ENCODE measurements at regions not wholly inside any gene's neighbourhood (a gene's known extent, or its start where the extent isn't known, plus 50 kb on each side); places are given as distances from the start of the nearest gene placed in this dataset.

- no peak for TF ChIP-seq TAF1 (IDR thresholded peaks at IDR 0.05; ENCODE audit: borderline replicate concordance, insufficient read depth, low read length)
- TF ChIP-seq SIN3A (IDR thresholded peaks at IDR 0.05; ENCODE audit: borderline replicate concordance, insufficient read depth, low read length), result no peak
These were observed 1460.0 kb upstream of the CDH8 start for GRCh38 chr16:63496282-63496681.

- no peak for TF ChIP-seq REST (IDR thresholded peaks at IDR 0.05; ENCODE audit: insufficient read depth in 1 of 2, low read depth in 2 of 2, low read length in 2 of 2)
- no peak for TF ChIP-seq POLR2AphosphoS5 (IDR thresholded peaks at IDR 0.05; ENCODE audit: low read depth, low read length)
- TF ChIP-seq FOXP2 (optimal IDR thresholded peaks at IDR 0.05; ENCODE audit: borderline replicate concordance, extremely low read depth, extremely low read length, insufficient read depth), result no peak
- TF ChIP-seq SIN3A (IDR thresholded peaks at IDR 0.05; ENCODE audit: borderline replicate concordance, insufficient read depth, low read length), result no peak
- no peak for TF ChIP-seq TAF1 (IDR thresholded peaks at IDR 0.05; ENCODE audit: borderline replicate concordance, insufficient read depth, low read length)
These were observed 1452.7 kb upstream of the CDH8 start for GRCh38 chr16:63488955-63489354.

GRCh38 chr16:63481060-63481459, 1444.8 kb upstream of the CDH8 start:
- TF ChIP-seq REST (IDR thresholded peaks at IDR 0.05; ENCODE audit: insufficient read depth in 1 of 2, low read depth in 2 of 2, low read length in 2 of 2) (no peak), FOXP2 (optimal IDR thresholded peaks at IDR 0.05; ENCODE audit: borderline replicate concordance, extremely low read depth, extremely low read length, insufficient read depth) (no peak), TAF1 (IDR thresholded peaks at IDR 0.05; ENCODE audit: borderline replicate concordance, insufficient read depth, low read length) (no peak), POLR2AphosphoS5 (IDR thresholded peaks at IDR 0.05; ENCODE audit: low read depth, low read length) (no peak), SIN3A (IDR thresholded peaks at IDR 0.05; ENCODE audit: borderline replicate concordance, insufficient read depth, low read length) (no peak)

- TF ChIP-seq FOXP2 (optimal IDR thresholded peaks at IDR 0.05; ENCODE audit: borderline replicate concordance, extremely low read depth, extremely low read length, insufficient read depth), result no peak
- TF ChIP-seq POLR2AphosphoS5 (IDR thresholded peaks at IDR 0.05; ENCODE audit: low read depth, low read length), result no peak
- TF ChIP-seq REST (IDR thresholded peaks at IDR 0.05; ENCODE audit: insufficient read depth in 1 of 2, low read depth in 2 of 2, low read length in 2 of 2), result no peak
These were observed 1437.5 kb upstream of the CDH8 start for GRCh38 chr16:63473725-63474124.

- TF ChIP-seq REST (IDR thresholded peaks at IDR 0.05; ENCODE audit: insufficient read depth in 1 of 2, low read depth in 2 of 2, low read length in 2 of 2), result no peak
- no peak for TF ChIP-seq FOXP2 (optimal IDR thresholded peaks at IDR 0.05; ENCODE audit: borderline replicate concordance, extremely low read depth, extremely low read length, insufficient read depth)
- TF ChIP-seq POLR2AphosphoS5 (IDR thresholded peaks at IDR 0.05; ENCODE audit: low read depth, low read length), result no peak
- TF ChIP-seq TAF1 (IDR thresholded peaks at IDR 0.05; ENCODE audit: borderline replicate concordance, insufficient read depth, low read length), result no peak
- TF ChIP-seq SIN3A (IDR thresholded peaks at IDR 0.05; ENCODE audit: borderline replicate concordance, insufficient read depth, low read length), result no peak
These were observed 1431.3 kb upstream of the CDH8 start for GRCh38 chr16:63467513-63467912.

Data from PFSK-1 (cell line).